Raji (cell line): ENCODE measurements at regions not wholly inside any gene's neighbourhood (a gene's known extent, or its start where the extent isn't known, plus 50 kb on each side); places are given as distances from the start of the nearest gene placed in this dataset.

Source experiments
- POLR2A ChIP-seq: IDR thresholded peaks from 2 replicates; pipeline ENCODE4 v1.6.1; 2011; ENCODE audit warnings: low read depth, low read length, control low read depth; ENCODE audit not compliant: insufficient read depth

- TF ChIP-seq POLR2A: no peak
Measured at GRCh38 chr11:45451766-45452440, 165.8 kb upstream of the SYT13 start.

- no peak for TF ChIP-seq POLR2A
Measured at GRCh38 chr11:45450189-45450588, 164.0 kb upstream of the SYT13 start.

- TF ChIP-seq POLR2A: no peak
Measured at GRCh38 chr11:45449036-45449601, 163.0 kb upstream of the SYT13 start.

GRCh38 chr11:45448561-45448960 is 162.4 kb upstream of the SYT13 start:
- no peak for TF ChIP-seq POLR2A

- no peak for TF ChIP-seq POLR2A
Measured at GRCh38 chr11:45446998-45447397, 160.9 kb upstream of the SYT13 start.

- TF ChIP-seq POLR2A: no peak
Measured at GRCh38 chr11:45446434-45446833, 160.3 kb upstream of the SYT13 start.

GRCh38 chr11:45444796-45445195 is 158.7 kb upstream of the SYT13 start:
- TF ChIP-seq POLR2A: no peak

GRCh38 chr11:45440111-45440510 is 154.0 kb upstream of the SYT13 start:
- TF ChIP-seq POLR2A: no peak

- no peak for TF ChIP-seq POLR2A
Measured at GRCh38 chr11:45436966-45437365, 150.8 kb upstream of the SYT13 start.

GRCh38 chr11:45436118-45436517 is 150.0 kb upstream of the SYT13 start:
- no peak for TF ChIP-seq POLR2A

- no peak for TF ChIP-seq POLR2A
Measured at GRCh38 chr11:45435706-45436105, 149.6 kb upstream of the SYT13 start.

- TF ChIP-seq POLR2A: no peak
Measured at GRCh38 chr11:45432910-45433309, 146.8 kb upstream of the SYT13 start.

- no peak for TF ChIP-seq POLR2A
Measured at GRCh38 chr11:45432100-45432499, 146.0 kb upstream of the SYT13 start.

- TF ChIP-seq POLR2A: no peak
Measured at GRCh38 chr11:45431046-45432018, 145.2 kb upstream of the SYT13 start.

GRCh38 chr11:45430361-45430760 is 144.2 kb upstream of the SYT13 start:
- no peak for TF ChIP-seq POLR2A

- no peak for TF ChIP-seq POLR2A
Measured at GRCh38 chr11:45429719-45430118, 143.6 kb upstream of the SYT13 start.
